ENCODE measurements at regions not wholly inside any gene's neighbourhood (a gene's known extent, or its start where the extent isn't known, plus 50 kb on each side); places are given as distances from the start of the nearest gene placed in this dataset.

DNA sequence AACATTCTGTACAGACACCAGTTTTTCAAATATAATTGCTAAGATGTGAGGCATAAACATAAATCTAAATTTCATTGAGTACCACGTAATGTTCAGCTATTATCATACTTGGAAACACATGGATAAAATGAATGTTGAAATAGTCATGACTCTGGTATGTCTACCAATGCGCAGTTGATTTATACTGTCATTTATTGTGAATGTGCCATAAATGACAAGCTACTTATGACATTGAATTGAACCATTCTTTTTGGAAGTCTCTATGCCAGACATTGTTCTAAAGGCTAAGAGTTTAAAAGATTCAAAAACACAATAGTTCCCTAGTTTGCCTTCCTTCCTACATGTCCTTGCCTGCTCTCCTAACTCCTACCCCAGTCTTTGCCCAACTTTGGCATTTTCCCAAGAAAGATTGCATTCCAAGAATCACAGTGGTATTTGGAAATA, 96.6 kb upstream of the DMD start:
- DNase-seq (ENCODE audit: insufficient read length, low spot score) (no peak), FAIRE-seq (no peak)
- TF ChIP-seq, protein P1, sequence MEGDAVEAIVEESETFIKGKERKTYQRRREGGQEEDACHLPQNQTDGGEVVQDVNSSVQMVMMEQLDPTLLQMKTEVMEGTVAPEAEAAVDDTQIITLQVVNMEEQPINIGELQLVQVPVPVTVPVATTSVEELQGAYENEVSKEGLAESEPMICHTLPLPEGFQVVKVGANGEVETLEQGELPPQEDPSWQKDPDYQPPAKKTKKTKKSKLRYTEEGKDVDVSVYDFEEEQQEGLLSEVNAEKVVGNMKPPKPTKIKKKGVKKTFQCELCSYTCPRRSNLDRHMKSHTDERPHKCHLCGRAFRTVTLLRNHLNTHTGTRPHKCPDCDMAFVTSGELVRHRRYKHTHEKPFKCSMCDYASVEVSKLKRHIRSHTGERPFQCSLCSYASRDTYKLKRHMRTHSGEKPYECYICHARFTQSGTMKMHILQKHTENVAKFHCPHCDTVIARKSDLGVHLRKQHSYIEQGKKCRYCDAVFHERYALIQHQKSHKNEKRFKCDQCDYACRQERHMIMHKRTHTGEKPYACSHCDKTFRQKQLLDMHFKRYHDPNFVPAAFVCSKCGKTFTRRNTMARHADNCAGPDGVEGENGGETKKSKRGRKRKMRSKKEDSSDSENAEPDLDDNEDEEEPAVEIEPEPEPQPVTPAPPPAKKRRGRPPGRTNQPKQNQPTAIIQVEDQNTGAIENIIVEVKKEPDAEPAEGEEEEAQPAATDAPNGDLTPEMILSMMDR (IDR thresholded peaks at IDR 0.05; ENCODE audit: insufficient read depth, missing control alignments): no peak

DNA sequence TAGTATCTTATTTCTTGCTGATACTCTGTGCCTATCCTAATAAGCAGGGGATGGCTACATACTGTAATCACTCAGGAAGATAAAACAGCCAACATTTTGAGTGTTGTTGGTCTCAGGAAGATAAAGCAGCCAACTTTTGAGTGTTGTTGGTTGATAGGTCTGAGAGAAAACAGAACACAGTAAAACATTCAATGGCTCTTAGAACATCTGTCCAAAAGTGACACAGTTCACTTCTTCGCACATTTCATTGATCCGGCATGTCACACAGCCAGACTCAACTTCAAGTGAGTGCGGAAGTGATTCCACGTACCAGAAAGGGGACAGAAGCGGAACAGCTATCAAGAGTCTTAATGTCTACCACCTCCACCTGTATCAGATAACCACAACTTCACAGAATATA, 87.3 kb upstream of the DMD start:
- TF ChIP-seq, protein P1 (IDR thresholded peaks at IDR 0.05; ENCODE audit: insufficient read depth, missing control alignments): no peak
- DNase-seq (ENCODE audit: insufficient read length, low spot score) (no peak), FAIRE-seq (no peak)

DNA sequence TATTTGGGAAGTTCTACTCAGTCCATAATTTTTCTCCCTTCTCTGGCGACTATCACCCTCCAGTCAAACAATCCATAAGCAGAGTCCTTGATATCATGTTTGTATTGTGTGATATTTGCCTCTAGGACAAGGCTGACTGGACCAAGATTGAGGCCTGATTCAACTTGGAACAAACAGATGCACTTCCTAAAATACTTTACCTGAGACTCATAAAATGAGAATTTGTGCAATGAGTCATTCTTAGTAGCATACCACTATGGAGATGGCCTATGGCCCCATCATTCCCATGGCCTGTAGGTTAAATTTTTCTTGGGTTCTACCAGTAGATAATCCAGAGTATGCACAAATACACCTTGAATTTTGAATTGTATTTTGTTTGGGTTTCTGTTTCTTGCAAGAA, 74.2 kb upstream of the DMD start:
- DNase-seq (ENCODE audit: insufficient read length, low spot score) (no peak), FAIRE-seq (no peak)
- TF ChIP-seq, protein P1 (IDR thresholded peaks at IDR 0.05; ENCODE audit: insufficient read depth, missing control alignments): no peak

DNA sequence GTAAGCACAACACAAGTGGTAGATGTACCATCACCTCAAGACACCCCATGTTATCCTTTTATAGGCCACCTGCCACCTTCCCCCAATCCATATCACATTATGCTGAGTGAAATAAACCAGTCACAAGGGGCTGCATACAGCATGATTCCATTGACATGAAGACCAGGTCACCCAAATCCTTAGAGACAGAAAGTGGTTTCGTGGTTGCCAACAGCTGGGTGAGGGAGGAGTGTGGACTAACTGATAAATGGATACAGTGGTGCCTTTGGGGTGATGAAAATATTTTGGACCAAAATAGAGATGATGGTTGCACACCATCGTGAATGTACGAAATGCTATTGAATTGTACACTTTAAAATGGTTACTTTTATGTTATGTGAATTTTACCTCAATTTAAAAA, 65.7 kb upstream of the DMD start:
- DNase-seq (ENCODE audit: insufficient read length, low spot score) (no peak), FAIRE-seq (no peak)
- TF ChIP-seq, protein P1 (IDR thresholded peaks at IDR 0.05; ENCODE audit: insufficient read depth, missing control alignments): no peak

DNA sequence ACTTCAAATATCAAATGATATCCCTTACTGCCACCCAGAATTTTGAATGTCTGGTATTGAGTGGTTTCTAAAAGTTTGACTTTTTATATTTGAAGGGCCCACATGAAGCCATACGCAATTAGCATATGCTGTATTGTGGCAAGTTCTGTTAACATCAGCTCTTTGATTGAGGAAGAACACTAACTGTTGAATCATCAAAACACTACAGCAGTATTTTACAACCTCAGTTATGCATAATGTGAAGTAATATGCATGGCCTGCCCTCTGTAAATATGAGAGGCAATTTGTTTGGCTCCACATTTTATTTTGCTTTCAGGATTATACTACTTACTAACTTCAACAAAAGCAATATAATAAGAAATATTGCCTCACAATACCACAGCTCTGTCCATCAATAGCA, 62.2 kb upstream of the DMD start:
- FAIRE-seq (no peak), DNase-seq (ENCODE audit: insufficient read length, low spot score) (no peak)

DNA sequence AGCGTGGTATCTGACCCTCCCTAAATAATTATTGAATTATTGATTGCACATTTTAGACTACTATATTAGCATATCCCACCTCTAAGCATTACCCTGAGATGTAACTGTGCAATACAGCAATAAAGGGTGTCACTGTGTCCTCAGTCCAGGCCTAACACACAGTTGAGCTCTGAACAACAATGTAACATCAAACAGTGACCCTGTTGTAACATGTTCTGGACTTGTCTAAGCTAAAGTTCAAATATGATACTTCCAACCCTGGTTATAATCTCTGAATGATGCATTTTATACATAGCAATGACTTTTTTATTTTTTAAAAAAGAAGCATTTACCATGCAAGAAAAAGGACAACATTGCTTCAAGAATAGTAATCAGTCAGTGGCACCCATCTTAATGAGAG, 61.6 kb upstream of the DMD start:
- FAIRE-seq (no peak), DNase-seq (ENCODE audit: insufficient read length, low spot score) (no peak)
- TF ChIP-seq, protein P1 (IDR thresholded peaks at IDR 0.05; ENCODE audit: insufficient read depth, missing control alignments): no peak

More for the DNA sequence above, 62.2 kb upstream of the DMD start:
- TF ChIP-seq, protein P1 (IDR thresholded peaks at IDR 0.05; ENCODE audit: insufficient read depth, missing control alignments): no peak
